GM18951 (cell line): ENCODE measurements at regions not wholly inside any gene's neighbourhood (a gene's known extent, or its start where the extent isn't known, plus 50 kb on each side); places are given as distances from the start of the nearest gene placed in this dataset.
"Not testable (repeated sequence)": the region's sequence is repeated elsewhere in the genome, so short reads cannot be mapped to it uniquely, and the experiment has no call there.

Experiments used
- POLR2A ChIP-seq: IDR thresholded peaks from 4 replicates; pipeline ENCODE4 v1.6.1; 2011; ENCODE audit warnings: mild to moderate bottlenecking; ENCODE audit not compliant: insufficient read length, insufficient read depth; ENCODE audit errors: extremely low read depth
- in situ Hi-C: fragments of 300-500 bp; cut with MboI; formaldehyde crosslinking; loops from one replicate; pipeline ENCODE4 v1.12.0; 2022; ENCODE audit warnings: low sequenced_read_pairs, mixed read lengths, inconsistent platforms; ENCODE audit not compliant: unreplicated experiment

DNA sequence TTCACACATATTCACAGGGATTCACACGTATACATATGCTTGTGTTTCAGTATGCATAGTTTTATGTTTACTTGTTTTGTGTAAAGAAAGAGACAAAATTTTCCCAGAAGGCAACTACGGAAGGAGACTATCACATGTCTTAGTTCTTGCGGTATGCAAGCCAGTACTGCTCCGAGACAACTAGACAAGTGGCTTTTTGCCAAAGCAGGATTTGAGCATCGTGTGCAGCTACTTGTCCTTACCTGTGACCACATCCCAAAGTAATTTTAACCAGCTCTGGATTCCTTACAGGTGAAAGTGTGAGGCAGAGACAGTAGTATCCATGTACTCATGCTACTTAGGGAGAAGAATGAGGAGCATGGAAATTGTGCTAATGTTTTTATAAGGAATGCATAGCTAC is 591.4 kb upstream of the NR2F2 start:
- TF ChIP-seq POLR2A: no peak
- in situ Hi-C loops: no loop called here

DNA sequence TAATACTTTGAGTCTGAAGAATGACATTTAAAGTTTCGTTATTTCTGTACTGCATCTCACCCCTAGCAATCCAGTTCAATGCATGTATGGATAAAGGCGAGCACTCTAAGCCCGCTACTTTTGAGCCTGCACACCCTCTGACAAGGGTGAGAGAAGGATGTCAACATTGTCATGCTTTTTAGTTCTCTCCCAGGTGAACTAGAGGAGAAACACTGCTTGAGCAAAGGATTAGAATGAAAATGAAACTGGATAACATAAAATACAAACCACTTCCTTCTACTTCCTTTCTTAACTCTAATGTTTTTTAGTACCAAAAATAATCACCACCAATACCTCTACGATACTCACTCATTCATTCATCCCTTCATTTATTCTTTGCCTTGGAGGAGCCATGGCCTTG is 588.7 kb upstream of the NR2F2 start:
- TF ChIP-seq POLR2A: no peak
- in situ Hi-C loops: no loop called here

DNA sequence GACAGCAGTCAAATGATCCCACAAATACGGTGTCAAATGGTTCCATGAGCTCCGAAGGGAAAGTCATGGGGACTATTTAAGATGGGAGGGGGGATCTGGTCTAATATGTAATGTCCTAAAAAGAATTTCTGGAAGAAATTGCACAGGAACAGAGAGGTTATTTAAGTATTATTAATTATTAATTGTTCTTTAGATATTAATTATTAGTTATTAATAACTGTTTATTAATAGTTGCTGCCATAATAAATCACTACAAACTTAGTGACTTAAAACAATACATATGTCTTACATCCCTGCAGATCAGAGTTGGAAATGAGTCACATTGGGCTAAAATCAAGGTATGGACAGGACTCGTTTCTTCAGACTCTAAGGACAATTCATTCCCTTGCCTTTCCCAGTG is 588.2 kb upstream of the NR2F2 start:
- in situ Hi-C loops: no loop called here
- no peak for TF ChIP-seq POLR2A

DNA sequence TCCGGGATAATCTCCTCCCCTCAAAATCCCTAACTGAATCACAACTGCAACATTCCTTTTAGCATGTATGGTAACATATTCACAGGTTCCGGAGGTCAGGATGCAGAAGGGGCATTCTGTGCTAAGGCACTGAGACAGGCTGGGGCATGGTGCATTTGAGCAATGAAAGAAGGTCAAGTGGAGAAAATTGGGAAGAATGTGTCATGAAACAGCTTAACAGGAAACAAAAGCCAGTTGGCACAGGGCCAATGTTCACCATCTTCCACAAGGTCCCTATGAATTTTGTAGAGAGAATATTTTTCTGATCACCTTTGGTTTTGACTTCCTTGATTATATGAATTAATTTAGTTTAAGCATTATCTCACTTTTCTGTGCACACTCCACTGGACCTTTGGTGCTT is 587.7 kb upstream of the NR2F2 start:
- in situ Hi-C loops: no loop called here
- no peak for TF ChIP-seq POLR2A

DNA sequence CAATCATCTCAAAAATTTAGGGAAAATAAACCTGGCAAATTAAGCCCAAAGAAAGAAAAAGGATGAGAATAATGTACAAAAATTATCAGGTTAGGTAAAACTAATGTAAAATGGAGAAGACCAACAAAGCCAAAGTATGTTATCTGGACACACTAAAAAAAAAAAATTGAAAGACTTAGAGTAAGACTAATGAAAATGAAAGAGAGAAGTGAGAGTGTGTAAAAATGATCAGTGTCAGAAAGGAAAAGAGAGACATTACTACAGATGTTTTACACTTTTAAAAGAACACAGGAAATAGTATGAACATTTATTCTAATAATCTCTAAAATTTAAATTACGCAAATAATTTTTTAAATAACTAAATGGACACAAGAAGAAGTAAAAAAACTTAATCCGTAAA is 573.3 kb upstream of the NR2F2 start:
- TF ChIP-seq POLR2A: no peak
- in situ Hi-C loops: no loop called here

DNA sequence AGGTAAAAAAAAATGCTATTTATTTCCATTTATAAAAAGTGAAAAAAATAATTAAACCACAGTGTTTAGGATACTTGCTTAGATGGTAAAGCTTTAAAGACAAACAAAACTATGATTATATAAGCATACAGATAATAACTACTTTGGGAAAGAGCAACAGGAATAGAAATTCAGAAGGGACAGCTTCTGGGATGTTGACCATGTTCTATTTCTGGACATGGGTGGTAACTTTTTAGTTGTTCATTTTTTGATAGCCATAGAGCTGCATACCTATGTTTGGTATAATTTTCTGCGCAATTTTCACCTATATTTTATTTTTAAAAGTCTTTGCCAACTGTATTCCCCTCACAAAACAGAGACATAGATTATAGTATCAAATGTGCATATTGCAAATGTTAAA is 572.0 kb upstream of the NR2F2 start:
- TF ChIP-seq POLR2A: no peak
- in situ Hi-C loops: no loop called here

DNA sequence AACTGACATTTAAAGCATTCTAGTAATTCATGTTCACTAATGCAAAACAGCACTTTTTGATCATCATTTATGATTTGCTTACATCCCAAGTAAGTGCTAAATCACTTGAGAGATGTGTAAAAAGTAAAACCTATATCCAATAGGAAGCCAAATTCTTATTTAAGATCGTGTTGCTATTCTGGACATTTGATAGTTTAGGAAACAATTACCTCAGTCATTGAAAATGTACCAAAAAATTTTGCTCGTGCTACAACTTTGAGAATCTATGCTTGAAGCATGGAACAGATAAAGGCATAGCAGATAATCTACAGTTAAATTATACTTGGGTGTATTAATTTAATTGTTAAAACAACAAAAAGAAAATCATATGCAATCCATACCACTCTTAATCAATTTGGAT is 571.6 kb upstream of the NR2F2 start:
- TF ChIP-seq POLR2A: no peak
- in situ Hi-C loops: no loop called here

DNA sequence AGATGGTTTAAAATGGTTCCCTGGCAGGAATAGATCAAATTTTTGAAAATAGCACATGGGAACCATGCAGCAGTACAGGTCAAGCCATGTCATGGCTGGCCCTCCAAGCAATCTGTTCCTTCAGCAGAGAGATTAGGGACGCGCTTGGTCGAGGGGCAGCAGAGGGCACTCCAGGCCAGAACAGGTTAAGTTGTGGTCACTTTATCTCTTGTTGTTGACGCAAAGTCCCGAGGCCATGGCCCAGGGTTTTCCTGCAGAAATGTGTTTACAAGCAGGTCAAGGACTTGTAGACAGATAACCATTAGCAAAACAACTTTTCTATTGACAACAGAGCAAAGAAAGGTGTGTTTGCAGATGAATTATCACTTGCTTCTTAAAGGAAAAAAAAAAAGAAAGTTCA is 570.0 kb upstream of the NR2F2 start:
- no peak for TF ChIP-seq POLR2A
- in situ Hi-C loops: no loop called here

DNA sequence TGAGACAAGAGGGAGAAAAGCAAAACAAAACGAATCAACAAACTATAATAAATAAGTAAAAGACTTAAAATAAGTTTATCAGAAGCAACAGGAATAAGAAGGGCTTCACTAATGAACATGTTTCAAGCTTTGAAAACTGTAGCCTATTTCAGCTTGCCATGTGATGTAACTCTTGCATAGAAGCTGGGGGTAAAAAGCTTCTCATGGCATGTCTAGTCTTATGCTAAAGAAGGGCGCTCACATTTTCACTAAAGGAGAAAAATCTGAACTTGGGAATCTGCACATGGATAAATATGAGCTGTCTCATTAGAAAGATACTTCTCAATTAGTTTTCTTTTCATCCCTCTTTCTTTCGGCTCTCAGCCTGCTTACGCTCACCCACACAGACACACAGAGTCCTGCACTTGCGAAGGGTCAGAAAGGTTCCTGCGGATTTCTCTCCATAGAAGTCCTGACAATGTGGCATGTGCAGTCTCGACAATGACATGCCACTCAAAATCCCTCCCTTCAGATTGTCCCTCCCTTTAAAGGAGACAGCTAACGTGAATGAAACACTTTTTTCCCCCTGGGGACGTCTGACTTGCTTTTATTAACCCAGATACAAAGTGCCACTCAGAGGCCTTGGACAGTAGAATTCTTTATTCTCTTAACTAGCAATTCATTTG is 568.9 kb upstream of the NR2F2 start:
- TF ChIP-seq POLR2A: no peak
- in situ Hi-C loops: no loop called here

DNA sequence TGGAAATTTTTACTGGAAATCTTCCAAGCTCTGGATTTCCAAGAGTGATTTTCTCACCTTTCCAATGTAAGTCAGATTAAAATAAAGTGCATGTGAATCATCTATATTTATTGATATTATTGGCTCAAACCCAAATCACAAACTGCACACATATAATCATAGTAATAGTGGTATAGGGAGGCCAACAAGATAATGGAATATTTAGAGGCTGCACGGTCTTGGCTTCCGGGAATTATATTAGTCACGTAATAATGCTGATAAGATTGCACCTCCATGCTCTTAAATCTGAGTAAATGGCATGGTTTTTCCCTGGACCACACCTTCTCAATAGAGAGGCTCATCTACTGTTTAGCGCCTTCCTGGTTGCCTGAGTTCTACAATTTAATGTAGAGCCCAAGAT is 567.1 kb upstream of the NR2F2 start:
- no peak for TF ChIP-seq POLR2A

DNA sequence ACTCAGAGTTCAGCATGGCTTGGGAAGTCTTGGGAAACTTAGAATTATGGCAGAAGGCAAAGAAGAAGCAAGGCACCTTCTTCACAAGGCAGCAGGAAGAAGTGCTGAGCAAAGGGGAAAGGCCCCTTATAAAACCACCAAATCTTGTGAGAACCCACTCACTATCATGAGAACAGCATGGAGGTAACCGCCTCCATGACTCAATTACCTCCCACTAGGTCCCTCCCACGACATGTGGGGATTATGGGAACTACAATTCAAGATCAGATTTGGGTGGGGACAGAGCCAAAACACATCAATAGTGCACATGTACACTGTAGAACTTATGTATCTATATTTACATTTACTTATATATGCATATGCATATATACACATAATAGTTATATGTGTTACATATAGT is 565.3 kb upstream of the NR2F2 start:
- in situ Hi-C loops: no loop called here
- TF ChIP-seq POLR2A: no peak

More for the DNA sequence above, 567.1 kb upstream of the NR2F2 start:
- in situ Hi-C loops: no loop called here

DNA sequence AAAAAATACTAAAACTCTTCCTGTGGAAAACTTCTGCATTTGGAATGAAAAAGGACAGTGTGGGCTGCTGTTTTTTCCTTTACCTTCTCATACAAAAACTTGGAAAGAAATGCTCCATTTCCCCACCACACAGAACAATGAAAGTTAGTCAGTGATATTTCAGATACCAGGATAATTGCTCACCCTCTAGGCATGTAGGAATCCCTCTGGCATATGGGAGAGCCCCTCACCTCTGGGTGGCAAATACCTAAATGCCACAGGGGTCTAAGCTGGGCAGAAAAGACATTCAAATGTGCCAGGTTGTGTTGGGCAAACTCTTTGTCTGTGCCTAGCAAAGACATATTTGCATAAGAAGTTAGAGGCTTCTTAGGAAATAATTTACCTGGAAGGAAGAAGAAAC is 560.3 kb upstream of the NR2F2 start:
- in situ Hi-C loops: no loop called here
- no peak for TF ChIP-seq POLR2A

DNA sequence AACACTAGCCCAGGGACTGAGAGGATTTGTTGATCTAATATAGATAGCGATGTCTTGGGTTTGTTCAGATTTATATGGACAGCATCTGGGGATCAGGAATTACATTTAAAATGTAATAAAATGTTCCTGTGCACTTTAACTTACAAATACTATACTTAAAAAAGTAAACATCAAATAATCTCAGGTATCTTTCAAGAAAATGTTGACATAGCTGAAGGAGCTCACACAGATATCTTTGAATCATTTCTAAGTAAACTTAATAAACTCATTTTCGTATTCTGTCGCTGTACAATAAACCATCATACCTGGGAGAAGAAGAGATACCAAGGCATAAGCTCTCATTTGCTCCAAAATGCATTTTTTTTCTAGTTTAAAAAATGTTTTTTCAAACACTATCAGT is 557.5 kb upstream of the NR2F2 start:
- no peak for TF ChIP-seq POLR2A
- in situ Hi-C loops: no loop called here

DNA sequence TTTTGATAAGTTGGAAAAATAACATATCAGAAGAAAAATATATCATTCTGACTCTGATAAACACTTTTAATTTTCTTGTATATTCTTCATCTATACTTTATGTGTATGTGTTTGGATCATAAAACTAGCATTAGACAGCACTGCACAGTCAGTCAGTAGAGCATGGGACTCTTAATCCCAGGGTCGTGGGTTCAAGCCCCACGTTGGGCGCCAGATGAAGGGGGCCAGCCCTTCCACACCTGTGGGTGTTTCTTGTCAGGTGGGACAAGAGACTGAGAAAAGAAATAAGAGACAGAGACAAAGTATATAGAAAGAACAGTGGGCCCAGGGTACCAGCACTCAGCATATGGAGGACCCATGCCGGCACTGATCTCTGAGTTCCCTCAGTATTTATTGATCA is 546.0 kb upstream of the NR2F2 start:
- no peak for TF ChIP-seq POLR2A
- in situ Hi-C loops: no loop called here

DNA sequence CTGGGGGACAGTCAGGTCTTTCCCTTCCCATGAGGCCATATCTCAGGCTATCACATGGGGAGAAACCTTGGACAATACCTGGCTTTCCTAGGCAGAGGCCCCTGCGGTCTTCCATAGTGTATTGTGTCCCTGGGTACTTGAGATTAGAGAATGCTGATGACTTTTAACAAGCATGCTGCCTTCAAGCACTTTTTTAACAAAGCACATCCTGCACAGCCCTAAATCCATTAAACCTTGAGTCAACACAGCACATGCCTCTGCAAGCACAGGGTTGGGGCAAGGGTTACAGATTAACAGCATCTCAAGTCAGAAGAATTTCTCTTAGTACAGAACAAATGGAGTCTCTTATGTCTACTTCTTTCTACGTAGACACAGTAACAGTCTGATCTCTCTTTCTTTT is 545.2 kb upstream of the NR2F2 start:
- in situ Hi-C loops: not testable (repeated sequence)

DNA sequence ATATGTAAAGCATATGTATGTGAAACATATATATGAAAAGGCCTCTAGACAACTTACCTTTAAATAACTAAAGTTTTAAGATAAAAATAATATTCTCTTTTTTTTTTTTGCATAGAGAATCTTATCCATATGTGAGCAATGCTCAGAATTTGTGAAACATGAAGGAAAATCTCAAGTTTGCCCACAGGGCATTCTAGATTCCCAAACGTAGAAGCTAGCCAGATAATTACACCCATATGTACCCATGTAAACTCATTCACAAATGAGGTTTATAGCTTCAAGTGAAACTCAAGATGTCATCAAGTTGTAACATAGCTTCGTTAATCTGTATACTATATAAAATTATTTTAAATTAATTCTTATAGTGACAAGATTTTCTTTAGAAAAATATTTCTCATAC is 537.3 kb upstream of the NR2F2 start:
- in situ Hi-C loops: no loop called here
- no peak for TF ChIP-seq POLR2A

DNA sequence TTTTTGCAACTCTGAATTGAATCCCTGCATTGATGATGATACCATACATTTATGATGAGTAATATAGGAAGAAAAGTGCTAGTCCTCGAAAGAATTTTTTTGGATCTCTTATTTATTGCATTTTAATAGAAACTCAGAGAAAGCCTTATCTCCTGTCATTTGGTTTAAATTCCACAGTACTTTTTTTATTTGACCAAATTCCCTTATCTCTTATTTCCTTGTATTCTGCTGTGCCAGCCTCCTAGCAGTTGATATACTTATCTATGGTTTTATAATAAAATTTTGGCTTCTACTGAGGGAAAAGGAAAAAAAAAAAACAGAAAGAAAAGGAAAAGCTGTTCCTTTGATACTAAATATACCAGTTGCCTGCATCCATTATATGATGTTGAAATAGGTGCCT is 535.1 kb upstream of the NR2F2 start:
- in situ Hi-C loops: no loop called here
- TF ChIP-seq POLR2A: no peak
